ENCODE measurements at regions not wholly inside any gene's neighbourhood (a gene's known extent, or its start where the extent isn't known, plus 50 kb on each side); places are given as distances from the start of the nearest gene placed in this dataset.
"Not testable (repeated sequence)": the region's sequence is repeated elsewhere in the genome, so short reads cannot be mapped to it uniquely, and the experiment has no call there.

DNA sequence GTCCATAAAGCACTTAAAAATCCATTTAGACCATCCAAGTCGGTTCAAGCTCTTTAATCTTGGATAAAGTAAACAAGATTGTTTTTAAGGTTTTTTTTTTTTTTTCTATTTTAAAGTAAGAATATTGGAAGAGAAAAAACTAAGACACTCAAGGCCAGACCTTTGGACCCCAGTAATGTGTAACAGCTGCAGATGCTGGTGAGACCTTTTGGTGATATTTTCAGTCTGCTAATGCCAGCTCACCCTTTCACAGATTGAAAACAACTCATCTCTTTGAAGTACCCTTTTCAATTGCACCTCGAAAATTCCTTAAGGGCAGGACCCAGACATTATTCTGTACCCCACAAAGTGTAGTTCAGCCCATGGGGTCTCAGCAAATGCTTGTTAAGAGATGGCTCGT, 260.7 kb upstream of the CTNNB1 start:
- Mint-ChIP-seq H3K27me3 (no peaks in the 10 kb centered on the region), H3K27ac (no peak overlapping the region), H3K36me3 (no peaks in the 10 kb centered on the region), H3K4me3 (no peak overlapping the region), H3K4me1 (ENCODE audit: low read depth) (no peaks in the 10 kb centered on the region), H3K9me3 (ENCODE audit: low read depth) (no peaks in the 10 kb centered on the region)

DNA sequence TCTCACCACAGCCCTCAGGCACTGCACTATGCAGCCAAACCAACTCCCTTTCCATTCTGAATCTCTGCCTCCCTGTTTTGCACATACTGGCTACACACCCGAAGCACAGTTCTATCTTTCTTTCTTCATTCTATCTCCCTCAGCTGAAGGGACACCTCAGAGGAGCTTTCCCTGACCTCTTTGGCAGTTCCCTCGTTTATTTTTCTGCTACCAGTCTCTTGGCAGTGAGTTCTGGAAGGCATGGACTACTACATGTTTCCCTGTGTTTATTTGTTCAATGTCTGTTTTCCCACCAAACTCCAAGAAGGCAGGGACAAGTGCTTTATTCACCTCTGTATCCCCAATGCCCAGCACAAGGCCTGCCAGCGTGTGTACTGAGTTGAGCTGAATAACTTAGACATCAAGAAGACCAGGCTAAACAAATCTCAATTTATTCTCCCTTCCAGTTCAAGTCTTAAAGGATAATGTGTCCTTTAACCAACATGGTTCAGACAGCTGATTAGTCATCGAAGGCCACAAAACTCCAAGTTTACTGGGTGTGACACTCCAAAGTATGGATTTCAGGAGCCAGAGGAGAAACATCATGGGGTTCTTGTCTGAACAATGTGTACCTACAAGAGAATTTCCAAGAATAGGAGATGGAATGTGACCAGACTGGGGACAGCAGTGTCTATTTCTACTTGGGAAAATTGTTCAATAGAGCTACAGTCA, 260.1 kb upstream of the CTNNB1 start:
- Mint-ChIP-seq H3K4me1 (ENCODE audit: low read depth) (no peaks in the 10 kb centered on the region), H3K27ac (no peak overlapping the region)

DNA sequence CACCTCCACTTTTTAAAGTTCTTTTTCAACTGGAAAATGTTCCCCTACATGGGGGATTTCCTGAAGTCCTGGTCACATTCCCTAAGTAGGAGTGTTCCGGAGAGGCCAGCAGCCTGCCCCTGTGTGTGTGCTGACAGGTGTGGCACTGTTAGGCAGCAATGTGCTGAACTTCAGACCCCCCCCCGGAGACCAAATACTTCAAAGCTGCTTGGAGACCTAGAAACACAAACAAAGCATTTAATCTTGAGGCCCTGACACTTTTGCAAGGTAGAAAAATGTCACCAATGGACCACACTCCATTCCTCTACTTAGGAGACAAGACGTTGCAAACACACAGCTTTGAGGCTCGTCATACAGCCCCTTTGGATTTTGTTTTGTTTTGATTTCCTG, 259.6 kb upstream of the CTNNB1 start:
- no peaks in the 10 kb centered on the region for H3K36me3 Mint-ChIP-seq

More for the DNA sequence above, 260.1 kb upstream of the CTNNB1 start:
- no peak overlapping the region for H3K4me3 Mint-ChIP-seq
- no peaks in the 10 kb centered on the region for H3K36me3 Mint-ChIP-seq
- H3K27me3 Mint-ChIP-seq = no peaks in the 10 kb centered on the region
- H3K9me3 Mint-ChIP-seq (ENCODE audit: low read depth) = no peaks in the 10 kb centered on the region

DNA sequence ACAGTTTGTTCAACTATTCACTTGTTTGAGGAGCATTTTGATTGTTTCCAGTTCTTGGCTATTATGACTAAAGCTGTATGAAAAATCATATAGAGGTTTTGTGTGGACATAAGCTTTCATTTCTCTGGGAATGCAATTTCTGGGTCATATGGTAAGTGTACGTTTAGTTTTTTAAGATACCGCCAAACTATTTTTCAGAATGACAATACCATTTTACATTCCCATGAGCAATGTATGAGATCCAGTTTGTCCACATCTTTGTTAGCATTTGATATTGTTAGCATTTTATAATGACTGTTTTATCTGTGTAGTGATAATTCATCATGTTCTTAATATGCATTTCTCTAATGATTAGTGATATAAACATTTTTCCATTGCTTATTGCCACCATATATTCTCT, 258.7 kb upstream of the CTNNB1 start:
- H3K36me3 Mint-ChIP-seq = no peaks in the 10 kb centered on the region
- H3K4me1 Mint-ChIP-seq (ENCODE audit: low read depth) = no peaks in the 10 kb centered on the region
- H3K27me3 Mint-ChIP-seq = no peaks in the 10 kb centered on the region
- H3K27ac Mint-ChIP-seq = no peak overlapping the region
- no peak overlapping the region for H3K4me3 Mint-ChIP-seq
- no peaks in the 10 kb centered on the region for H3K9me3 Mint-ChIP-seq (ENCODE audit: low read depth)

More for the DNA sequence above, 259.6 kb upstream of the CTNNB1 start:
- Mint-ChIP-seq H3K9me3 (ENCODE audit: low read depth) (no peaks in the 10 kb centered on the region), H3K27ac (no peak overlapping the region), H3K4me1 (ENCODE audit: low read depth) (no peaks in the 10 kb centered on the region), H3K4me3 (no peak overlapping the region), H3K27me3 (no peaks in the 10 kb centered on the region)

DNA sequence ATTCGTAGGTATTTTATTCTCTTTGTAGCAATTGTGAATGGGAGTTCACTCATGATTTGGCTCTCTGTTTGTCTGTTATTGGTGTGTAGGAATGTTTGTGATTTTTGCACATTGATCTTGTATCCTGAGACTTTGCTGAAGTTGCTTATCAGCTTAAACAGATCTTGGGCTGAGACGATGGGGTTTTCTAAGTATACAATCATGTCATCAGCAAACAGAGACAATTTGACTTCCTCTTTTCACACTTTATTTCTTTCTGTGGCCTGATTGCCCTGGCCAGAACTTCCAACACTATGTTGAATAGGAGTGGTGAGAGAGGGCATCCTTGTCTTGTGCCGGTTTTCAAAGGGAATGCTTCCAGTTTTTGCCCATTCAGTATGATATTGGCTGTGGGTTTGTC, 252.3 kb upstream of the CTNNB1 start:
- not testable (repeated sequence) for H3K27me3 Mint-ChIP-seq; H3K27ac Mint-ChIP-seq; H3K4me1 Mint-ChIP-seq (ENCODE audit: low read depth); H3K9me3 Mint-ChIP-seq (ENCODE audit: low read depth); H3K4me3 Mint-ChIP-seq; H3K36me3 Mint-ChIP-seq

DNA sequence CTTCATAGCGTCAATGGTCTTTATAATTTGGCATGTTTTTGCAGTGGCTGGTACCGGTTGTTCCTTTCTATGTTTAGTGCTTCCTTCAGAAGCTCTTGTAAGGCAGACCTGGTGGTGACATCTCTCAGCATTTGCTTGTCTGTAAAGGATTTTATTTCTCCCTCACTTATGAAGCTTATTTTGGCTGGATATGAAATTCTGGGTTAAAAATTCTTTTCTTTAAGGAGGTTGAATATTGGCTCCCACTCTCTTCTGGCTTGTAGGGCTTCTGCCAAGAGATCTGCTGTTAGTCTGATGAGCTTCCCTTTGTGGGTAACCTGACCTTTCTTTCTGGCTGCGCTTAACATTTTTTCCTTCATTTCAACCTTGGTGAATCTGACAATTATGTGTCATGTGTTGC, 250.0 kb upstream of the CTNNB1 start:
- H3K9me3 Mint-ChIP-seq (ENCODE audit: low read depth) = peaks cover 14% of the 10 kb centered on the region
- H3K4me3 Mint-ChIP-seq; H3K27me3 Mint-ChIP-seq; H3K36me3 Mint-ChIP-seq; H3K4me1 Mint-ChIP-seq (ENCODE audit: low read depth); H3K27ac Mint-ChIP-seq: not testable (repeated sequence)

DNA sequence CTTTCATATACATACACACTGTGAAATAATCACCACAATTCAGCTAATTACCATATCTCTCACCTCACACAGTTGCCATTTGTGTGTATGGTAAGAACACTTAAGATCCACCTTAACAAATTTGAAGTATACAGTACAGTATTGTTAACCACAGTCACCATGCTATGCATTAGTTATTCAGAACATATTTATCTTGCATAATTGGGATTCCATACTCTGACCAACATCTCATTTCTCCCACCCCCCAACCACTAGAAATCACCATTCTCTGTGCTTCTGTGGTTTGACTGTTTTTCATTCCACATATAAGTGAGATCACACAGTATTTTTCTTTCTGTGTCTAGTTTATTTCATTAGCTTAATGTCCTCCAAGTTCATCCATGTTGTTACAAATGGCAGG, 247.7 kb upstream of the CTNNB1 start:
- H3K36me3 Mint-ChIP-seq = no peaks in the 10 kb centered on the region
- H3K4me1 Mint-ChIP-seq (ENCODE audit: low read depth) = no peaks in the 10 kb centered on the region
- H3K27ac Mint-ChIP-seq = no peak overlapping the region
- H3K4me3 Mint-ChIP-seq = no peak overlapping the region
- H3K9me3 Mint-ChIP-seq (ENCODE audit: low read depth) = peaks cover 14% of the 10 kb centered on the region
- H3K27me3 Mint-ChIP-seq = peaks cover 7% of the 10 kb centered on the region

DNA sequence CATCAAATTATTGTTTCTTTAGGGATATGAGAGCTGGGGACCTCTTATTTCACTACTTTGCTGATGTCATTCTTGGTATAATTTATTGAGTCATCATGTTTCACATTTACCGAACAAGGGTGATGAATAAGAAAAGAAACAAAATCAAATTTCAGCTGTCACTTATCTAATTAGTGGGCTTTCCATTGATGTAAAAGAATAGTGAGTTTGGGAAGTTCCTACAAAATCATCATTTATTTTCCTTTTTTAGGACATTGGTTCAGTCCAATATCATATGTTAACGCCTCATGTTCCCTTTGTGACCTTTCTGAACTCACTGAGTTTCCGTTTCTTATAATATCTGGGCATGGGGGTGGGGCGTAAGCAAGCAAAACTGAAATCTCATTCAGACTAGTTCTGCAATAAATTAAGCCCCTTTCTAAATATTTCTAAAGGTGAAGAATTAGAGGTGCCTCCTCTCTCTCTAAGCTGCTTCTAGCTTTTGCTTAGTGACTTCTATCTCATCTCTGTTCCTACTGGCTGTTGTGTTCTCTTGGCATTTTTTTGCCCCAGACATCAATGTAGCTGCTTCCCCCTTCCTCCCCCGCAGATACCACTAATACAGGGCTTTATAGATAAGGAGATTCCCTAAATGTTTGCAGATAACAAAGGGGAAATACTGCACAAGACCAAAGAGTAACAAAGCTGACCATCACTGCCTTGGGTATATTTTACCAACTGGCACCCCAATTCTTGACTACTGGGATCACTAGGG, 238.0 kb upstream of the CTNNB1 start:
- Mint-ChIP-seq H3K27me3 (peaks cover 6% of the 10 kb centered on the region), H3K36me3 (peaks cover 5% of the 10 kb centered on the region), H3K4me3 (no peak overlapping the region), H3K27ac (no peak overlapping the region), H3K4me1 (ENCODE audit: low read depth) (no peaks in the 10 kb centered on the region), H3K9me3 (ENCODE audit: low read depth) (peaks cover 7% of the 10 kb centered on the region)

DNA sequence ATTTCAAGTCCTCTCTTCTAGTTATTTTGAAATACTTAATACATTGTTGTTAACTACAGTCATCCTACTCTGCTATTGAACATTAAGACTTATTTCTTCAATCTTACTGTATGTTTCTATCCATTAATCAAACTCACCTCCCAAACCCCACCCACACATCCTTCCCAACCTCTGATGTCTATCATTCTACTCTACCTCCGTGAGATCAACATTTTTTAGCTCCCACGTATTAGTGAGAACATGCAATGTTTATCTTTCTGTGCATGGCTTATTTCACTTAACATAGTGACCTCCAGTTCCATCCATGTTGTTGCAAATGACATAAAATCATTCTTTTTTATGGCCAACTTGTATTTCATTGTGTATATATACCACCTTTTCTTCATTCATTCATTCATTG, 236.6 kb upstream of the CTNNB1 start:
- Mint-ChIP-seq H3K4me3 (no peak overlapping the region), H3K4me1 (ENCODE audit: low read depth) (no peaks in the 10 kb centered on the region), H3K36me3 (peaks cover 3% of the 10 kb centered on the region), H3K27me3 (peaks cover 4% of the 10 kb centered on the region), H3K27ac (no peak overlapping the region), H3K9me3 (ENCODE audit: low read depth) (peaks cover 5% of the 10 kb centered on the region)

DNA sequence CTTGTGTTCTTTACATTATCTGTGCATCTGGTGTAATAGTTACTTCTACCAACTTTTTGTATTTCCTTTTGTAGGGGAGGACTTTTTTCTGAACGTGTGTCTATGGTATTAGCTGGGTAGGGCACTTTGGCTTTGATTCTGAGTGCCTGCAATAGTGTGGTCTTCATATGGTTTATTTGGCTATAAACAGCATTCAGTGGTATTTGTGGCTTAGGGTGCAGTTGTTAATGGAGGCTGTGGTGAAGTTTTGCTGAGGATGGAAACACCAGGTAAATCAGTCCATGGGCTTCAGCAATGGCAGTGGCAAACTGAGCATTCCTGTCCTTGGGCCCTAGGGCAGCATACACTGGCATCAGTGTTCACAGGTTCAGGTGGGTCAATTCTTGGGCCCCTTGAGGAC, 230.6 kb upstream of the CTNNB1 start:
- Mint-ChIP-seq H3K36me3 (peaks cover 3% of the 10 kb centered on the region), H3K4me1 (ENCODE audit: low read depth) (peaks cover 7% of the 10 kb centered on the region), H3K9me3 (ENCODE audit: low read depth) (peaks cover 7% of the 10 kb centered on the region), H3K27me3 (peaks cover 9% of the 10 kb centered on the region), H3K4me3 (no peak overlapping the region), H3K27ac (no peak overlapping the region)

DNA sequence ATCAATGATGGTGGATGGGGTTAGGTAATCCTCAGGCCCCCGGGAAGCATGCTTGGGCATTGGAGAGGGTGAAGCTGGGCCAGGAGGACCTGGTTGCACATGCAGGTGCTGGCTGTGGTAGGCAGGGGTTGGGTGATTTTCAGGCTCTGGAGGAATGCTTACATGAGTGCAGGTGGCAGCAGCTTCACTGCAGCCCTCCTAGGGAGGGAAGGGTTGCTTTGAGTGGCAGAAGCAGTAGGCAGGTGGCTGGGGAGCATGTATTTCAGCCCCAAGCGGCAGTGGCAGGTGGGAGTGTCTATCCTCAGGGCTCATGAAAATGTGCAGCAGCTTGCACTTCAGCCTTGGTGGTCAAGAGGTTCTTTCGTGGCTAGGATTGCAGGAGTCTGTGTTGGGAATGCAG, 230.0 kb upstream of the CTNNB1 start:
- H3K4me1 Mint-ChIP-seq (ENCODE audit: low read depth) = peaks cover 7% of the 10 kb centered on the region
- H3K27me3 Mint-ChIP-seq = peaks cover 8% of the 10 kb centered on the region
- peaks cover 5% of the 10 kb centered on the region for H3K9me3 Mint-ChIP-seq (ENCODE audit: low read depth)
- H3K27ac Mint-ChIP-seq = no peak overlapping the region
- no peak overlapping the region for H3K4me3 Mint-ChIP-seq
- H3K36me3 Mint-ChIP-seq = peaks cover 3% of the 10 kb centered on the region

DNA sequence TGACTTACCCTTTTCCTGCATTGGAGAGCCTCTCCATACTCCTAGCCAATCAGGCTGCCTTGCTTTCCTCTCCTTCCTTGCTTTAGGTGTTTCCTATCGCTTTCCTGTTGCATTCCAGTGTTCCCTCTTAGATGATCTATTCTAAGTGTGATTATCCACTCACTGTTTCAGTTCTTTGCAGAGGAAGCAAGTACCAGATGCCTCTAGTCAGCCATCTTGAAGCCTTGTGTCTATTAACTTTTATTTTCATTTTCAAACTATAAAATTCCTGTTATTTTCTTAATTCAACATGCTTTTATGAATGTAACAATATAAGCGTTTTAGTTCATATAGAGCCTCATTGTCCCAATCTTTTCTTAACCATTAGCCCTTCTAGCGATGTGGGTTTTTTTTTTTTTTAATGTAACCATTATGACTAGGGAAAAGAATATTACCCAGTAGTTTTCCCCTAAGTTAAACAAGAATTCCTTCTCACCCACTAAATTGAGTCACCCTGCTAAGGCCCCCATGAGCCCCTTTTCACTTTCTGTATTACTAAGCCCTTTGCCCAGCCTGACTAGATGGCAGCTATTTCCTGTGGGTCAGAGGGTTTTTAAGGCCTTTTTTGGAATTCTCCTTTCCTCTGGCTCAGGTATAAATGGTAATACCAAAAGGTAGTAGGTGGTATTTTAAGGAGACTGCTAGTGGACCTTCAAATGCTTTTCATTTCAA, 229.4 kb upstream of the CTNNB1 start:
- Mint-ChIP-seq H3K27me3 (peaks cover 8% of the 10 kb centered on the region), H3K9me3 (ENCODE audit: low read depth) (peaks cover 4% of the 10 kb centered on the region), H3K4me1 (ENCODE audit: low read depth) (peaks cover 7% of the 10 kb centered on the region), H3K27ac (no peak overlapping the region), H3K36me3 (peaks cover 3% of the 10 kb centered on the region), H3K4me3 (no peak overlapping the region)

DNA sequence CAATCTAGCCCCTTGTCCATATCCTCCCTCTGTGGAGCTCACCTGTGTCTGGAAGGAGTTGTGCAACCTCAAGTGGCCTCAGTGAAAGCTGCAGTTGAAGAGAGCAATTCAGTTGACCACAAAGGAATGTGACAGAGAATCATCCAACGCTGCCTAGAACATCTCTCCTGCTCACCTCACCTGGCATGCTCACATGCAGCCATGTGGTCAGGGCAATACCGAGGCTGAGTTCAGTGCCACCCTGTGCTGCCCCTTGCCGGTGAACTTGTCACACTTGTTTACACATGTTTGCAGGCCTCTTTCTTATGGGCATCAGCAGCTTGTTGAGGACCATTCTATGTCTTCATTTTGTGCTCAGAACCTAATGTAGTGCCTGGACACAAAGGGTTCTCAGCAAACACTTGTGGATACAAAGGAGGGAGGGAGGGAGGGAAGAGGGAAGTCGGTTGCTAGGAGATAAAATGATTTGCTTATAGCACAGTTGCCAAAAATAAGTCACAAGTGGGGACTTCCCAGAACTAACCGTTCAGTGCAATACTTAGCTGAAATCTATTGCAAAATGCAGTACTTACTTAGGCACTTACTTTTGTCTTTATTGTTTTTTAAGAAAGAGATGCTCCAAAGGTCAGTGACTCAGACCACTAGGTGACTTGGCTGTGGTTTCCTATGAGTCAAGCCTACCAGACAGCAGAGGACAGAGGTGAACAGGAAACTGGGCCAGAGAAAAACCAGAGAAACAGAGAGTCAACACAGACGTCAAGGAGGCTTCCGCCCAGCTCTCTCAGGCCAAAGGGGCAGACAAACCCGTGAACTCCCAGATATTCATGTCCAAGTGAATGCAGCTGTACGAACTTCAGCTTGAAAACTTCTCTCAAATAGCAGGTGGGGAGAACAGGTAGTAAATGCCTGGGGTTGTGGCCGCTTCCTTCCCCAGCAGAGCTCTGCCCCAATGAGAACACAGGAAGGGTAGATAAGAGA, 227.8 kb upstream of the CTNNB1 start:
- Mint-ChIP-seq H3K36me3 (peaks cover 3% of the 10 kb centered on the region), H3K4me1 (ENCODE audit: low read depth) (peaks cover 7% of the 10 kb centered on the region), H3K27me3 (peaks cover 8% of the 10 kb centered on the region), H3K9me3 (ENCODE audit: low read depth) (peaks cover 4% of the 10 kb centered on the region), H3K27ac (peak overlapping the region; percentile 78), H3K4me3 (no peak overlapping the region)

DNA sequence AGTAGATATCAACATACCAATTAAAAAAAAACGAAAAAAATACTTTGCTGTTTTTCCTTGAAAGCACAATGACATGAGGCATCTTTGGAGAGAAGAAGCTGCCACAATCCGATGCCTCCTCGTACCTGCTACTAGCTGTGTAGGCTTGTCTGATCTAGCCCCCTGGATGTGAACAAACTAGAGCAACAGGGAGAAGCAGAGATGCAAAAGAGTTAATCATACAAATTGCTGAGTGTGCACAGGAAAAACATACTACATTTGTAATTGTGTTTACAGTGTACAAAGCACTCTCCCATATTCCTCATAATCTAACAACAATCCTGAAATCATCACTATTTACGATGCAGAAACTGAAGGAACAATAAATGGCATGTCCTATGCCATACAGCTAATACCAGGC, 227.0 kb upstream of the CTNNB1 start:
- H3K4me3 Mint-ChIP-seq = no peak overlapping the region
- H3K27ac Mint-ChIP-seq = no peak overlapping the region
- peaks cover 7% of the 10 kb centered on the region for H3K4me1 Mint-ChIP-seq (ENCODE audit: low read depth)
- peaks cover 4% of the 10 kb centered on the region for H3K9me3 Mint-ChIP-seq (ENCODE audit: low read depth)
- peaks cover 9% of the 10 kb centered on the region for H3K27me3 Mint-ChIP-seq
- H3K36me3 Mint-ChIP-seq = peaks cover 3% of the 10 kb centered on the region

Data from activated naive CD8-positive, alpha-beta T cell (primary cell).